H9 (cell line): ENCODE measurements at regions not wholly inside any gene's neighbourhood (a gene's known extent, or its start where the extent isn't known, plus 50 kb on each side); places are given as distances from the start of the nearest gene placed in this dataset.
A peak's percentile ranks its signal among the peaks of the same experiment; 100 is the strongest.

ENCODE experiments used
- DNase-seq: peaks from one replicate; pipeline ENCODE4 v3.0.0-alpha.2; 2017
- H2AFZ ChIP-seq: one replicate; pipeline ENCODE4 v1.6.1; 2013; ENCODE audit warnings: mild to moderate bottlenecking, low read length, control low read depth, moderate library complexity
- H2AK5ac ChIP-seq: 2 replicates; pipeline ENCODE4 v1.6.1; 2013; ENCODE audit warnings: low read length, control low read depth, mixed read lengths; ENCODE audit not compliant: insufficient read length
- H2BK120ac ChIP-seq: one replicate; pipeline ENCODE4 v1.6.1; 2013; ENCODE audit warnings: low read depth, mild to moderate bottlenecking, low read length, control low read depth, inconsistent platforms; ENCODE audit not compliant: poor library complexity, severe bottlenecking
- H2BK12ac ChIP-seq: 2 replicates; pipeline ENCODE4 v1.6.1; 2013; ENCODE audit warnings: low read length, control low read depth, mixed read lengths, low read depth; ENCODE audit not compliant: insufficient read length
- H2BK15ac ChIP-seq: 2 replicates; pipeline ENCODE4 v1.6.1; 2013; ENCODE audit warnings: low read depth, low read length, control low read depth
- H2BK20ac ChIP-seq: one replicate; pipeline ENCODE4 v1.6.1; 2013; ENCODE audit warnings: low read depth, mild to moderate bottlenecking, low read length, control low read depth, inconsistent platforms; ENCODE audit not compliant: poor library complexity, severe bottlenecking
- H2BK5ac ChIP-seq: 2 replicates; pipeline ENCODE4 v1.6.1; 2013; ENCODE audit warnings: low read length, control low read depth, mixed read lengths; ENCODE audit not compliant: insufficient read length
- H3K14ac ChIP-seq: 2 replicates; pipeline ENCODE4 v1.6.1; 2013; ENCODE audit warnings: low read length, control low read depth; ENCODE audit not compliant: insufficient read depth
- H3K18ac ChIP-seq: 2 replicates; pipeline ENCODE4 v1.6.1; 2013; ENCODE audit warnings: low read depth, mild to moderate bottlenecking, mixed read lengths, low read length, control low read depth; ENCODE audit not compliant: insufficient read length
- H3K23ac ChIP-seq: 2 replicates; pipeline ENCODE4 v1.6.1; 2013; ENCODE audit warnings: low read length, control low read depth, mixed read lengths, low read depth; ENCODE audit not compliant: insufficient read length
- H3K23me2 ChIP-seq: 2 replicates; pipeline ENCODE4 v1.6.1; 2013; ENCODE audit warnings: low read depth, mild to moderate bottlenecking, mixed read lengths, low read length, control low read depth; ENCODE audit not compliant: insufficient read length, poor library complexity, severe bottlenecking
- H3K27ac ChIP-seq: 2 replicates; pipeline ENCODE4 v1.5.1; 2013; ENCODE audit warnings: low read length, control low read depth, mixed read lengths, low read depth; ENCODE audit not compliant: insufficient read length
- H3K27me3 ChIP-seq: 2 replicates; pipeline ENCODE4 v1.6.1; 2013; ENCODE audit warnings: low read length, control low read depth, inconsistent platforms; ENCODE audit not compliant: insufficient read depth
- H3K4ac ChIP-seq: 2 replicates; pipeline ENCODE4 v1.6.1; 2013; ENCODE audit warnings: low read depth, mild to moderate bottlenecking, control low read depth, inconsistent platforms, low read length, moderate library complexity
- H3K4me1 ChIP-seq: 2 replicates; pipeline ENCODE4 v1.6.1; 2013; ENCODE audit warnings: low read length, control low read depth, inconsistent platforms; ENCODE audit not compliant: insufficient read depth
- H3K4me2 ChIP-seq: 2 replicates; pipeline ENCODE4 v1.6.1; 2013; ENCODE audit warnings: low read length, control low read depth, mixed read lengths; ENCODE audit not compliant: insufficient read length, insufficient read depth
- H3K56ac ChIP-seq: 2 replicates; pipeline ENCODE4 v1.6.1; 2013; ENCODE audit warnings: low read depth, mild to moderate bottlenecking, mixed read lengths, low read length, control low read depth; ENCODE audit not compliant: insufficient read length
- H3K79me1 ChIP-seq: 2 replicates; pipeline ENCODE4 v1.6.1; 2013; ENCODE audit warnings: low read depth, mild to moderate bottlenecking, moderate library complexity, low read length, control low read depth, inconsistent platforms; ENCODE audit not compliant: insufficient read depth, poor library complexity, severe bottlenecking
- H3K79me2 ChIP-seq: 2 replicates; pipeline ENCODE4 v1.6.1; 2013; ENCODE audit warnings: low read length, control low read depth, inconsistent platforms; ENCODE audit not compliant: insufficient read depth
- H3K9ac ChIP-seq: 2 replicates; pipeline ENCODE4 v1.6.1; 2013; ENCODE audit warnings: low read length, control low read depth, mixed read lengths; ENCODE audit not compliant: insufficient read length; ENCODE audit errors: extremely low read depth
- H3K9me3 ChIP-seq: one replicate; pipeline ENCODE4 v1.6.1; 2013; ENCODE audit warnings: low read depth, low read length, inconsistent platforms; ENCODE audit not compliant: control insufficient read depth
- H3T11ph ChIP-seq: one replicate; pipeline ENCODE4 v1.6.1; 2013; ENCODE audit warnings: mild to moderate bottlenecking, low read length, control low read depth, inconsistent platforms
- H4K20me1 ChIP-seq: one replicate; pipeline ENCODE4 v1.6.1; 2013; ENCODE audit not compliant: control insufficient read depth, insufficient read length, insufficient read depth
- H4K5ac ChIP-seq: 2 replicates; pipeline ENCODE4 v1.6.1; 2013; ENCODE audit warnings: low read depth, mild to moderate bottlenecking, mixed read lengths, low read length, control low read depth; ENCODE audit not compliant: insufficient read length
- H4K8ac ChIP-seq: replicated peaks from 2 replicates; pipeline ENCODE4 v1.6.1; 2013; ENCODE audit warnings: low read length, control low read depth, mixed read lengths, low read depth; ENCODE audit not compliant: insufficient read length
- H4K91ac ChIP-seq: 2 replicates; pipeline ENCODE4 v1.6.1; 2013; ENCODE audit warnings: low read depth, mild to moderate bottlenecking, moderate library complexity, mixed read lengths, low read length, control low read depth; ENCODE audit not compliant: insufficient read length
- H3K27ac Mint-ChIP-seq, 3 experiments: 2 replicates in 2 of 3; 3 replicates in 1 of 3; pipeline ENCODE4 v1.8.0; 2020 to 2021; ENCODE audit warnings: mixed read lengths in 3 of 3, mild to moderate bottlenecking in 1 of 3, moderate library complexity in 1 of 3
- H3K27me3 Mint-ChIP-seq: 2 replicates; pipeline ENCODE4 v1.8.0; 2021; ENCODE audit warnings: low read depth, mild to moderate bottlenecking, moderate library complexity, mixed read lengths
- H3K36me3 Mint-ChIP-seq, 3 experiments: 2 replicates in 2 of 3; 3 replicates in 1 of 3; pipeline ENCODE4 v1.8.0; 2020 to 2021; ENCODE audit warnings: low read depth in 3 of 3, mixed read lengths in 3 of 3; ENCODE audit not compliant: insufficient read depth in 1 of 3
- H3K4me1 Mint-ChIP-seq, 2 experiments: 2 replicates each; pipeline ENCODE4 v1.8.0; 2020; ENCODE audit warnings: mixed read lengths in 2 of 2
- H3K4me3 Mint-ChIP-seq, 2 experiments: 2 replicates in 1 of 2; 3 replicates in 1 of 2; pipeline ENCODE4 v1.8.0; 2020 to 2021; ENCODE audit warnings: mild to moderate bottlenecking in 2 of 2, mixed read lengths in 2 of 2, moderate library complexity in 1 of 2
- H3K9me3 Mint-ChIP-seq, 2 experiments: 2 replicates in 1 of 2; 3 replicates in 1 of 2; pipeline ENCODE4 v1.8.0; 2020; ENCODE audit warnings: mild to moderate bottlenecking in 2 of 2, mixed read lengths in 2 of 2, moderate library complexity in 1 of 2
- CTCF ChIP-seq: fragments of 200-600 bp; sonication (generic); conservative IDR thresholded peaks from 3 replicates; pipeline ENCODE4 v1.8.0; 2021; ENCODE audit warnings: antibody characterized with exemption, mild to moderate bottlenecking
- WGBS: extraction: QIAGEN DNeasy Blood & Tissue Kit; methylation state at CpG from one replicate; pipeline ENCODE4 v1.1.7; 2013; ENCODE audit warnings: missing lambda C conversion rate, low lambda C conversion rate, mixed read lengths; ENCODE audit not compliant: insufficient read length; ENCODE audit errors: extremely low coverage; 5-methylcytosine and 5-hydroxymethylcytosine counted together

GRCh38 chr11:71193431-71193830, 58.9 kb downstream of the SHANK2 start:
- H3K23me2 ChIP-seq, result no peaks in the 10 kb centered on the region
- no peaks in the 10 kb centered on the region for H3K79me1 ChIP-seq
- no peak overlapping the region for H2AFZ ChIP-seq
- H3K14ac ChIP-seq, result no peak overlapping the region
- WGBS, result no CpG with 5 or more reads among the region's 10 CpGs
- no peak overlapping the region for H2BK15ac ChIP-seq
- no peak overlapping the region for H3K9ac ChIP-seq
- no peak overlapping the region for H3K4me2 ChIP-seq
- no peak for DNase-seq
- no peak overlapping the region for H4K5ac ChIP-seq
- no peaks in the 10 kb centered on the region for H4K20me1 ChIP-seq
- H3K27me3 ChIP-seq, result no peaks in the 10 kb centered on the region
- no peak overlapping the region for H2BK5ac ChIP-seq
- no peak for TF ChIP-seq CTCF
- no peak overlapping the region for H3K23ac ChIP-seq
- no peak overlapping the region for H2BK12ac ChIP-seq
- H3K18ac ChIP-seq, result no peak overlapping the region
- peaks cover 2% of the 10 kb centered on the region; the same call in 1 of the 2 replicates for H3K4me1 ChIP-seq
- H4K8ac ChIP-seq, result no peak overlapping the region
- H3K79me2 ChIP-seq, result no peaks in the 10 kb centered on the region
- H2AK5ac ChIP-seq, result no peak overlapping the region
- peaks cover 6 to 10% of the 10 kb centered on the region in 2 experiments; a peak in 3 of 4 replicates for H3K4me1 Mint-ChIP-seq
- H3K56ac ChIP-seq, result no peak overlapping the region
- H3K27ac ChIP-seq, result no peak overlapping the region
- no peak overlapping the region for H3T11ph ChIP-seq
- H3K36me3 Mint-ChIP-seq, result peaks cover 6 to 12% (median 9%) of the 10 kb centered on the region in 3 experiments; a peak in 6 of 7 replicates
- no peak overlapping the region for H3K4me3 Mint-ChIP-seq
- no peaks in the 10 kb centered on the region for H3K9me3 ChIP-seq
- H3K4ac ChIP-seq, result no peak overlapping the region
- H3K27ac Mint-ChIP-seq, result peak overlapping the region in 1 of 3 experiments; percentile 14; a peak in 2 of 7 replicates
- no peaks in the 10 kb centered on the region; a peak in 1 of 5 replicates for H3K9me3 Mint-ChIP-seq
- H2BK120ac ChIP-seq, result no peak overlapping the region
- no peaks in the 10 kb centered on the region for H3K27me3 Mint-ChIP-seq
- no peak overlapping the region for H4K91ac ChIP-seq
- H2BK20ac ChIP-seq, result no peak overlapping the region
